Thoracic aorta (tissue), 2 donors: ENCODE measurements at regions not wholly inside any gene's neighbourhood (a gene's known extent, or its start where the extent isn't known, plus 50 kb on each side); places are given as distances from the start of the nearest gene placed in this dataset.

ENCODE experiments used
- ATAC-seq: fragments of 150-250 bp; one replicate; pipeline ENCODE4 v1.8.0; 2017; ENCODE audit warnings: low read depth; ENCODE audit not compliant: insufficient number of reproducible peaks, low FRiP score
- DNase-seq: peaks from one replicate; pipeline ENCODE4 v3.0.0-alpha.2; 2020; ENCODE audit warnings: low spot score
- H3K27ac ChIP-seq, 2 donors: fragments of 200-600 bp; sonication (generic); 1 replicate in 1 of 2; 2 replicates in 1 of 2; pipeline ENCODE4 v1.5.1; 2016; ENCODE audit warnings: mild to moderate bottlenecking in 2 of 2, moderate library complexity in 2 of 2
- H3K27me3 ChIP-seq: fragments of 200-600 bp; sonication (generic); replicated peaks from 2 replicates; pipeline ENCODE4 v1.6.0; 2016; ENCODE audit warnings: mild to moderate bottlenecking; ENCODE audit not compliant: insufficient read depth
- H3K36me3 ChIP-seq: fragments of 200-600 bp; sonication (generic); one replicate; pipeline ENCODE4 v1.5.1; 2016
- H3K4me1 ChIP-seq, 2 donors: fragments of 200-600 bp; sonication (generic); 1 replicate in 1 of 2; 2 replicates in 1 of 2; pipeline versions ENCODE4 v1.5.1 to v1.6.0; 2016; ENCODE audit warnings: low read depth in 2 of 2, mild to moderate bottlenecking in 1 of 2; ENCODE audit not compliant: control insufficient read depth in 1 of 2
- H3K4me3 ChIP-seq: fragments of 200-600 bp; sonication (generic); 2 replicates; pipeline ENCODE4 v1.5.1; 2016; ENCODE audit warnings: mild to moderate bottlenecking
- H3K9me3 ChIP-seq: fragments of 200-600 bp; sonication (generic); 2 replicates; pipeline ENCODE4 v1.5.1; 2016
- CTCF ChIP-seq: fragments of 200-600 bp; sonication (generic); IDR thresholded peaks from one replicate; pipeline ENCODE4 v1.5.1; 2019; ENCODE audit warnings: antibody characterized with exemption

GRCh38 chr12:24697769-24698168 lies 251.1 kb downstream of the BCAT1 start:
- DNase-seq: no peak
- TF ChIP-seq CTCF: no peak
- Histone ChIP-seq H3K4me3 (no peak overlapping the region), H3K27ac (no peak overlapping the region), H3K4me1 (peaks cover 0 to 7% of the 10 kb centered on the region in 2 donors), H3K36me3 (no peaks in the 10 kb centered on the region), H3K9me3 (no peaks in the 10 kb centered on the region), H3K27me3 (no peaks in the 10 kb centered on the region)
- no peak for ATAC-seq

DNA sequence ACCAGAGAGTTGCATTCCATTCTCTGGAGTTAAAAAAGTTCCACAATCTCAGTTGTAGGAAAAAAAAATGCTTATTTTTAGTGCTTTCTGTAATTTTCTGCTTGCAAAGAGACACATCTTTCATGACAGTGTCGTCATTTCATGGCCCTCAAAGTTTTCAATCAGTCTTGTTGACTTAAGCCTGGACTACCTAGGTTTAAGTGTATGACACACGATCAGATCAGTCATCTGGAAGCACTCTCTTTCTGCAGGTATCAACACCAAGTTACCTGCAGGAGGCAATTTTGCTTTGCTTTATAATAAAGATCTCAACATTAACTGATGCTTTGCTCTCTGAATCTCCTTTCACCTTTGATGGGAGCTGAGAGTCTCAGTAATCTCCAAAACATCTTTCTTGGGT lies 251.6 kb downstream of the BCAT1 start:
- Histone ChIP-seq H3K9me3 (no peaks in the 10 kb centered on the region), H3K27ac (no peak overlapping the region), H3K4me3 (no peak overlapping the region), H3K4me1 (peaks cover 0 to 7% of the 10 kb centered on the region in 2 donors), H3K36me3 (no peaks in the 10 kb centered on the region), H3K27me3 (no peaks in the 10 kb centered on the region)
- TF ChIP-seq CTCF: no peak
- no peak for DNase-seq
- ATAC-seq: no peak

GRCh38 chr12:24696800-24697199 lies 252.1 kb downstream of the BCAT1 start:
- peaks cover 0 to 7% of the 10 kb centered on the region in 2 donors for H3K4me1 ChIP-seq
- ATAC-seq: no peak
- no peak overlapping the region for H3K27ac ChIP-seq
- DNase-seq: no peak
- H3K4me3 ChIP-seq: no peak overlapping the region
- H3K27me3 ChIP-seq: no peaks in the 10 kb centered on the region
- no peaks in the 10 kb centered on the region for H3K9me3 ChIP-seq
- TF ChIP-seq CTCF: no peak
- no peaks in the 10 kb centered on the region for H3K36me3 ChIP-seq

- Histone ChIP-seq H3K27ac (no peak overlapping the region), H3K9me3 (no peaks in the 10 kb centered on the region), H3K27me3 (no peaks in the 10 kb centered on the region), H3K4me3 (no peak overlapping the region), H3K4me1 (peaks cover 0 to 7% of the 10 kb centered on the region in 2 donors), H3K36me3 (no peaks in the 10 kb centered on the region)
- TF ChIP-seq CTCF: no peak
- DNase-seq (no peak), ATAC-seq (no peak)
Measured at GRCh38 chr12:24695657-24696329, 253.1 kb downstream of the BCAT1 start.

- Histone ChIP-seq H3K27ac (no peak overlapping the region), H3K9me3 (no peaks in the 10 kb centered on the region), H3K27me3 (no peaks in the 10 kb centered on the region), H3K4me3 (no peak overlapping the region), H3K4me1 (peaks cover 0 to 7% of the 10 kb centered on the region in 2 donors), H3K36me3 (no peaks in the 10 kb centered on the region)
- no peak for DNase-seq
- TF ChIP-seq CTCF: no peak
- no peak for ATAC-seq
Measured at GRCh38 chr12:24695103-24695502, 253.8 kb downstream of the BCAT1 start.
